Fibroblast of pulmonary artery (primary cell): ENCODE measurements at regions not wholly inside any gene's neighbourhood (a gene's known extent, or its start where the extent isn't known, plus 50 kb on each side); places are given as distances from the start of the nearest gene placed in this dataset.

Experiments
- DNase-seq: peaks from one replicate; pipeline ENCODE4 v3.0.0-alpha.2; 2010; ENCODE audit warnings: low read depth
- H3K4me3 ChIP-seq: replicated peaks from 2 replicates; pipeline ENCODE4 v1.5.1; 2011; ENCODE audit warnings: low read depth, mild to moderate bottlenecking, control low read depth, low read length, moderate library complexity
- CTCF ChIP-seq: IDR thresholded peaks from 2 replicates; pipeline ENCODE4 v1.5.1; 2011; ENCODE audit warnings: mild to moderate bottlenecking, control low read depth, low read length, inconsistent platforms; ENCODE audit errors: missing control alignments

GRCh38 chr21:22225299-22225698, 1227.1 kb downstream of the NCAM2 start:
- no peak overlapping the region for H3K4me3 ChIP-seq
- no peak for TF ChIP-seq CTCF
- no peak for DNase-seq

- no peak overlapping the region for H3K4me3 ChIP-seq
- TF ChIP-seq CTCF, result no peak
- no peak for DNase-seq
Measured at GRCh38 chr21:22231013-22231412, 1232.8 kb downstream of the NCAM2 start.

GRCh38 chr21:22235866-22236590, 1237.8 kb downstream of the NCAM2 start:
- no peak for TF ChIP-seq CTCF
- no peak for DNase-seq
- H3K4me3 ChIP-seq, result no peak overlapping the region

- no peak for DNase-seq
- no peak for TF ChIP-seq CTCF
- no peak overlapping the region for H3K4me3 ChIP-seq
Measured at GRCh38 chr21:22244516-22244915, 1246.3 kb downstream of the NCAM2 start.

GRCh38 chr21:22250355-22250754, 1252.1 kb downstream of the NCAM2 start:
- H3K4me3 ChIP-seq, result no peak overlapping the region
- no peak for DNase-seq
- no peak for TF ChIP-seq CTCF

DNA sequence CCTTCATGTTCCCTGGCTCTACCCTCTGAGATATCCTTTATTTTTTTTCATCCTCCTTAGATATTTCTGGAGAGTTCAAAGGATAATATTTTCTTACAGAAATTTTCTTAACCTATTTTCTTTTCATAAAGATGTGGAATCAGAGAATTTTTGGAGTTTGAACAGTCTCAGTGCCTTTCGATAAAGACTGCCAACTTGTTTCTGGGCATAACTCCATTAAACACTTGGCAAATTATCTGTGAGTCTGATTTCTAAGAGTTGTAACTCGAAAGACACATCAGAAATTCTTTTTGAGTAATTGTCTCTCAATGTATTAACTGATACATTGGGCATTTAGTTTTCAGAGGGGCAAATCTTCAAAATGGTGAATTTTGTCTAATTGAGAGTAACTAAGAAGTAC, 1255.6 kb downstream of the NCAM2 start:
- no peak for TF ChIP-seq CTCF

GRCh38 chr21:22258821-22259220, 1260.6 kb downstream of the NCAM2 start:
- TF ChIP-seq CTCF, result no peak
- no peak overlapping the region for H3K4me3 ChIP-seq
- no peak for DNase-seq

More for the DNA sequence above, 1255.6 kb downstream of the NCAM2 start:
- no peak overlapping the region for H3K4me3 ChIP-seq
- no peak for DNase-seq
